IMR-90 (cell line): ENCODE measurements at regions not wholly inside any gene's neighbourhood (a gene's known extent, or its start where the extent isn't known, plus 50 kb on each side); places are given as distances from the start of the nearest gene placed in this dataset.
"Not testable (repeated sequence)": the region's sequence is repeated elsewhere in the genome, so short reads cannot be mapped to it uniquely, and the experiment has no call there.

Source experiments
- BHLHE40 ChIP-seq: fragments of 150-350 bp; IDR thresholded peaks from 2 replicates; pipeline ENCODE4 v1.6.1; 2016; ENCODE audit warnings: mild to moderate bottlenecking, low read depth, low read length
- CEBPB ChIP-seq: IDR thresholded peaks from 2 replicates; pipeline ENCODE4 v1.6.1; 2012; ENCODE audit warnings: low read depth, low read length, improper control_type of control experiment
- ELK1 ChIP-seq: fragments of 150-350 bp; IDR thresholded peaks from 2 replicates; pipeline ENCODE4 v1.6.1; 2016; ENCODE audit warnings: low read depth, mild to moderate bottlenecking, low read length, moderate library complexity, borderline replicate concordance
- MAFK ChIP-seq: IDR thresholded peaks from 2 replicates; pipeline ENCODE4 v1.6.1; 2012; ENCODE audit warnings: low read depth, low read length, improper control_type of control experiment
- MAZ ChIP-seq: IDR thresholded peaks from 2 replicates; pipeline ENCODE4 v1.6.1; 2012; ENCODE audit warnings: low read depth, mild to moderate bottlenecking, low read length, improper control_type of control experiment, moderate library complexity, borderline replicate concordance
- MXI1 ChIP-seq: IDR thresholded peaks from 2 replicates; pipeline ENCODE4 v1.6.1; 2012; ENCODE audit warnings: low read depth, mild to moderate bottlenecking, low read length, moderate library complexity, borderline replicate concordance
- POLR2A ChIP-seq: IDR thresholded peaks from 2 replicates; pipeline ENCODE4 v1.6.1; 2012; ENCODE audit warnings: mild to moderate bottlenecking, low read depth, low read length
- RAD21 ChIP-seq: IDR thresholded peaks from 2 replicates; pipeline ENCODE4 v1.6.1; 2012; ENCODE audit warnings: low read length, improper control_type of control experiment
- RCOR1 ChIP-seq: IDR thresholded peaks from 2 replicates; pipeline ENCODE4 v1.6.1; 2012; ENCODE audit warnings: mild to moderate bottlenecking, low read length, improper control_type of control experiment; ENCODE audit not compliant: insufficient replicate concordance
- RFX5 ChIP-seq: IDR thresholded peaks from 2 replicates; pipeline ENCODE4 v1.8.0; 2012; ENCODE audit warnings: low read depth, mild to moderate bottlenecking, low read length, moderate library complexity
- SMC3 ChIP-seq: fragments of 150-350 bp; IDR thresholded peaks from 2 replicates; pipeline ENCODE4 v1.6.1; 2016; ENCODE audit warnings: low read depth, mild to moderate bottlenecking, antibody characterized with exemption, low read length, moderate library complexity
- USF2 ChIP-seq: fragments of 150-350 bp; IDR thresholded peaks from 2 replicates; pipeline ENCODE4 v1.6.1; 2017; ENCODE audit warnings: mild to moderate bottlenecking, antibody characterized with exemption, low read length, low read depth
- TF ChIP-seq, protein P1 (sequence below): conservative IDR thresholded peaks from 2 replicates; pipeline ENCODE4 v1.5.1; 2012; ENCODE audit warnings: mild to moderate bottlenecking, low read depth, low read length, improper control_type of control experiment

- TF ChIP-seq, protein P1, sequence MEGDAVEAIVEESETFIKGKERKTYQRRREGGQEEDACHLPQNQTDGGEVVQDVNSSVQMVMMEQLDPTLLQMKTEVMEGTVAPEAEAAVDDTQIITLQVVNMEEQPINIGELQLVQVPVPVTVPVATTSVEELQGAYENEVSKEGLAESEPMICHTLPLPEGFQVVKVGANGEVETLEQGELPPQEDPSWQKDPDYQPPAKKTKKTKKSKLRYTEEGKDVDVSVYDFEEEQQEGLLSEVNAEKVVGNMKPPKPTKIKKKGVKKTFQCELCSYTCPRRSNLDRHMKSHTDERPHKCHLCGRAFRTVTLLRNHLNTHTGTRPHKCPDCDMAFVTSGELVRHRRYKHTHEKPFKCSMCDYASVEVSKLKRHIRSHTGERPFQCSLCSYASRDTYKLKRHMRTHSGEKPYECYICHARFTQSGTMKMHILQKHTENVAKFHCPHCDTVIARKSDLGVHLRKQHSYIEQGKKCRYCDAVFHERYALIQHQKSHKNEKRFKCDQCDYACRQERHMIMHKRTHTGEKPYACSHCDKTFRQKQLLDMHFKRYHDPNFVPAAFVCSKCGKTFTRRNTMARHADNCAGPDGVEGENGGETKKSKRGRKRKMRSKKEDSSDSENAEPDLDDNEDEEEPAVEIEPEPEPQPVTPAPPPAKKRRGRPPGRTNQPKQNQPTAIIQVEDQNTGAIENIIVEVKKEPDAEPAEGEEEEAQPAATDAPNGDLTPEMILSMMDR: not testable (repeated sequence)
- TF ChIP-seq POLR2A, RFX5, MAZ, RCOR1, CEBPB, USF2, RAD21, MXI1, ELK1, SMC3, MAFK, BHLHE40: not testable (repeated sequence)
Observed at GRCh38 chr5:75799695-75800094, 82.5 kb upstream of the POC5 start.
